ENCODE measurements at regions not wholly inside any gene's neighbourhood (a gene's known extent, or its start where the extent isn't known, plus 50 kb on each side); places are given as distances from the start of the nearest gene placed in this dataset.

DNA sequence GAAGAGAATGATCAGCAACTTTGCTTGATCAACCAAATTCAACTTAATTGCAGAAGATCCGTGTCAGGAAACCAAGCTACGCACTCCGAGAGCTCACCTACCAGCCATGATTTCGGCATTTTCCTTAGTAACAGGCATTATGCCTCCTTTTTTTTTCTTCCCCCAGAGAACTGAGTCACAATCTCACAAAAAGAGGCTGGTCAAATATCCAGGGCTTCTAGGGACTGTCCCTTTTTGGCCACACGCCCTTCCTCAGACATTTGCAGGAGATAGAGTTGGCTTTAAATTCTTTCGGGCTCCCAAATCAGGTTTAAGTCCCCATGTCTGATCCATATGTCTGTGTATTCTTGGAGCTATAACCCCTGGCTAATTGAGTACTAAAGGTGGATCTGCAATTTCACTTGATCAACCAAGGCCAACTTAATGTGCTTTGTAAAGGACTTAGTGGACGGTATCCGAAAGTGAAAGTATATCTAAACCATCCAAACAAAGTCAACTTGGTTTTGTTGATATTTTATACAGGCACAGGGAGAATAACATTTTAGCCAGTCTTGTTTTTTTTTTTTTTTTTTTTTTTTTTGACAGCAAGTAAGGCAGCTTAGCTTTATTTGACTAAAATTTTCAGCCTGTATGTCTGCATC is 100.8 kb upstream of the TBCA start:
- ATAC-seq: no peak
- ChIA-PET SMC1A (ENCODE audit: uncharacterized antibody, unreplicated experiment) (interaction anchor here (1.0 to 10.2 kb wide), 13 partner anchors 8 to 154 kb away, joined by 3 to 81 read pairs (median 4); no protein-coding TSS in a partner anchor), POLR2A (interaction anchor here (0.6 to 1.6 kb wide), 5 partner anchors 9 to 465 kb away, joined by 3 to 6 read pairs (median 3); no protein-coding TSS in a partner anchor), CTCF (interaction anchor here (0.6 to 3.6 kb wide), 7 partner anchors 9 to 156 kb away, joined by 3 to 15 read pairs (median 3); no protein-coding TSS in a partner anchor), RAD21 (ENCODE audit: unreplicated experiment) (interaction anchor here (1.1 to 4.5 kb wide), 6 partner anchors 8 to 246 kb away, joined by 3 to 68 read pairs (median 4); no protein-coding TSS in a partner anchor)
- WGBS (ENCODE audit: insufficient coverage, insufficient replicate concordance, low lambda C conversion rate, missing lambda C conversion rate): 62% methylated on average over 8 of the region's 8 CpGs
- Histone ChIP-seq H3K79me2 (ENCODE audit: control insufficient read depth, insufficient read depth, low read length) (no peaks in the 10 kb centered on the region), H3K4me3 (no peak overlapping the region), H3K4me1 (ENCODE audit: control insufficient read depth, insufficient read depth, low read length) (peaks cover 23% of the 10 kb centered on the region), H3K9me3 (replicated peaks; ENCODE audit: control insufficient read depth, insufficient read depth, low read length) (no peaks in the 10 kb centered on the region), H2AFZ (ENCODE audit: control insufficient read depth, low read depth, low read length) (peak overlapping the region; percentile 47), H4K20me1 (ENCODE audit: control insufficient read depth, insufficient read depth) (no peaks in the 10 kb centered on the region), H3K36me3 (ENCODE audit: control insufficient read depth in 2 of 2, insufficient read depth in 2 of 2, low read length in 1 of 2) (no peaks in the 10 kb centered on the region), H3K4me2 (ENCODE audit: control insufficient read depth, insufficient read depth) (peak overlapping the region; percentile 47), H3K9ac (ENCODE audit: control insufficient read depth, insufficient read depth, low read length) (no peak overlapping the region), H3K27me3 (replicated peaks in 1 of 2; ENCODE audit: control insufficient read depth in 2 of 2, insufficient read depth in 2 of 2, low read length in 1 of 2) (no peaks in the 10 kb centered on the region), H3K27ac (ENCODE audit: control insufficient read depth, insufficient read depth) (no peak overlapping the region)
- no peak for DNase-seq (ENCODE audit: low read depth, low spot score)
- no TSS peak for BruUV-seq (replicated peaks)
- no peak for FAIRE-seq
- intact Hi-C loops (cut with micrococcal nuclease; ENCODE audit: unreplicated experiment) (no loop called here), in situ Hi-C loops (cut with MboI) (no loop called here)
- TF ChIP-seq, protein P1, sequence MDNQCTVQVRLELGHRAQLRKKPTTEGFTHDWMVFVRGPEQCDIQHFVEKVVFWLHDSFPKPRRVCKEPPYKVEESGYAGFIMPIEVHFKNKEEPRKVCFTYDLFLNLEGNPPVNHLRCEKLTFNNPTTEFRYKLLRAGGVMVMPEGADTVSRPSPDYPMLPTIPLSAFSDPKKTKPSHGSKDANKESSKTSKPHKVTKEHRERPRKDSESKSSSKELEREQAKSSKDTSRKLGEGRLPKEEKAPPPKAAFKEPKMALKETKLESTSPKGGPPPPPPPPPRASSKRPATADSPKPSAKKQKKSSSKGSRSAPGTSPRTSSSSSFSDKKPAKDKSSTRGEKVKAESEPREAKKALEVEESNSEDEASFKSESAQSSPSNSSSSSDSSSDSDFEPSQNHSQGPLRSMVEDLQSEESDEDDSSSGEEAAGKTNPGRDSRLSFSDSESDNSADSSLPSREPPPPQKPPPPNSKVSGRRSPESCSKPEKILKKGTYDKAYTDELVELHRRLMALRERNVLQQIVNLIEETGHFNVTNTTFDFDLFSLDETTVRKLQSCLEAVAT (IDR thresholded peaks at IDR 0.05): no peak
- TF ChIP-seq, protein P2, sequence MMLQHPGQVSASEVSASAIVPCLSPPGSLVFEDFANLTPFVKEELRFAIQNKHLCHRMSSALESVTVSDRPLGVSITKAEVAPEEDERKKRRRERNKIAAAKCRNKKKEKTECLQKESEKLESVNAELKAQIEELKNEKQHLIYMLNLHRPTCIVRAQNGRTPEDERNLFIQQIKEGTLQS (IDR thresholded peaks at IDR 0.05; ENCODE audit: borderline replicate concordance, extremely low read depth, low read depth, low read length): no peak
- TF ChIP-seq, protein P3, sequence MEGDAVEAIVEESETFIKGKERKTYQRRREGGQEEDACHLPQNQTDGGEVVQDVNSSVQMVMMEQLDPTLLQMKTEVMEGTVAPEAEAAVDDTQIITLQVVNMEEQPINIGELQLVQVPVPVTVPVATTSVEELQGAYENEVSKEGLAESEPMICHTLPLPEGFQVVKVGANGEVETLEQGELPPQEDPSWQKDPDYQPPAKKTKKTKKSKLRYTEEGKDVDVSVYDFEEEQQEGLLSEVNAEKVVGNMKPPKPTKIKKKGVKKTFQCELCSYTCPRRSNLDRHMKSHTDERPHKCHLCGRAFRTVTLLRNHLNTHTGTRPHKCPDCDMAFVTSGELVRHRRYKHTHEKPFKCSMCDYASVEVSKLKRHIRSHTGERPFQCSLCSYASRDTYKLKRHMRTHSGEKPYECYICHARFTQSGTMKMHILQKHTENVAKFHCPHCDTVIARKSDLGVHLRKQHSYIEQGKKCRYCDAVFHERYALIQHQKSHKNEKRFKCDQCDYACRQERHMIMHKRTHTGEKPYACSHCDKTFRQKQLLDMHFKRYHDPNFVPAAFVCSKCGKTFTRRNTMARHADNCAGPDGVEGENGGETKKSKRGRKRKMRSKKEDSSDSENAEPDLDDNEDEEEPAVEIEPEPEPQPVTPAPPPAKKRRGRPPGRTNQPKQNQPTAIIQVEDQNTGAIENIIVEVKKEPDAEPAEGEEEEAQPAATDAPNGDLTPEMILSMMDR (IDR thresholded peaks at IDR 0.05 in 2 of 3, conservative IDR thresholded peaks at IDR 0.05 in 1 of 3; ENCODE audit: control insufficient read depth in 2 of 3, extremely low read depth in 1 of 3, insufficient read depth in 1 of 3, low read depth in 3 of 3, low read length in 3 of 3): no peak
- TF ChIP-seq IRF4 (IDR thresholded peaks at IDR 0.05; ENCODE audit: low read depth, low read length) (no peak), CHD1 (IDR thresholded peaks at IDR 0.05; ENCODE audit: low read depth, low read length) (no peak), FOXM1 (IDR thresholded peaks at IDR 0.05; ENCODE audit: low read depth, low read length) (no peak), LARP7 (IDR thresholded peaks at IDR 0.05) (no peak), EP300 (IDR thresholded peaks at IDR 0.05; ENCODE audit: borderline replicate concordance in 1 of 2, control insufficient read depth in 1 of 2, low read depth in 2 of 2, low read length in 2 of 2) (no peak), NBN (IDR thresholded peaks at IDR 0.05) (no peak)
- TF ChIP-seq, protein P4, sequence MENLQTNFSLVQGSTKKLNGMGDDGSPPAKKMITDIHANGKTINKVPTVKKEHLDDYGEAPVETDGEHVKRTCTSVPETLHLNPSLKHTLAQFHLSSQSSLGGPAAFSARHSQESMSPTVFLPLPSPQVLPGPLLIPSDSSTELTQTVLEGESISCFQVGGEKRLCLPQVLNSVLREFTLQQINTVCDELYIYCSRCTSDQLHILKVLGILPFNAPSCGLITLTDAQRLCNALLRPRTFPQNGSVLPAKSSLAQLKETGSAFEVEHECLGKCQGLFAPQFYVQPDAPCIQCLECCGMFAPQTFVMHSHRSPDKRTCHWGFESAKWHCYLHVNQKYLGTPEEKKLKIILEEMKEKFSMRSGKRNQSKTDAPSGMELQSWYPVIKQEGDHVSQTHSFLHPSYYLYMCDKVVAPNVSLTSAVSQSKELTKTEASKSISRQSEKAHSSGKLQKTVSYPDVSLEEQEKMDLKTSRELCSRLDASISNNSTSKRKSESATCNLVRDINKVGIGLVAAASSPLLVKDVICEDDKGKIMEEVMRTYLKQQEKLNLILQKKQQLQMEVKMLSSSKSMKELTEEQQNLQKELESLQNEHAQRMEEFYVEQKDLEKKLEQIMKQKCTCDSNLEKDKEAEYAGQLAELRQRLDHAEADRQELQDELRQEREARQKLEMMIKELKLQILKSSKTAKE (IDR thresholded peaks at IDR 0.05; ENCODE audit: low read depth, poor library complexity, severe bottlenecking): no peak
- TF ChIP-seq, protein P5, sequence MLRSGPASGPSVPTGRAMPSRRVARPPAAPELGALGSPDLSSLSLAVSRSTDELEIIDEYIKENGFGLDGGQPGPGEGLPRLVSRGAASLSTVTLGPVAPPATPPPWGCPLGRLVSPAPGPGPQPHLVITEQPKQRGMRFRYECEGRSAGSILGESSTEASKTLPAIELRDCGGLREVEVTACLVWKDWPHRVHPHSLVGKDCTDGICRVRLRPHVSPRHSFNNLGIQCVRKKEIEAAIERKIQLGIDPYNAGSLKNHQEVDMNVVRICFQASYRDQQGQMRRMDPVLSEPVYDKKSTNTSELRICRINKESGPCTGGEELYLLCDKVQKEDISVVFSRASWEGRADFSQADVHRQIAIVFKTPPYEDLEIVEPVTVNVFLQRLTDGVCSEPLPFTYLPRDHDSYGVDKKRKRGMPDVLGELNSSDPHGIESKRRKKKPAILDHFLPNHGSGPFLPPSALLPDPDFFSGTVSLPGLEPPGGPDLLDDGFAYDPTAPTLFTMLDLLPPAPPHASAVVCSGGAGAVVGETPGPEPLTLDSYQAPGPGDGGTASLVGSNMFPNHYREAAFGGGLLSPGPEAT (IDR thresholded peaks at IDR 0.05; ENCODE audit: low read depth): no peak
- TF ChIP-seq, protein P6, sequence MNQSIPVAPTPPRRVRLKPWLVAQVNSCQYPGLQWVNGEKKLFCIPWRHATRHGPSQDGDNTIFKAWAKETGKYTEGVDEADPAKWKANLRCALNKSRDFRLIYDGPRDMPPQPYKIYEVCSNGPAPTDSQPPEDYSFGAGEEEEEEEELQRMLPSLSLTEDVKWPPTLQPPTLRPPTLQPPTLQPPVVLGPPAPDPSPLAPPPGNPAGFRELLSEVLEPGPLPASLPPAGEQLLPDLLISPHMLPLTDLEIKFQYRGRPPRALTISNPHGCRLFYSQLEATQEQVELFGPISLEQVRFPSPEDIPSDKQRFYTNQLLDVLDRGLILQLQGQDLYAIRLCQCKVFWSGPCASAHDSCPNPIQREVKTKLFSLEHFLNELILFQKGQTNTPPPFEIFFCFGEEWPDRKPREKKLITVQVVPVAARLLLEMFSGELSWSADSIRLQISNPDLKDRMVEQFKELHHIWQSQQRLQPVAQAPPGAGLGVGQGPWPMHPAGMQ (IDR thresholded peaks at IDR 0.05; ENCODE audit: borderline replicate concordance): no peak
